ENCODE measurements at regions not wholly inside any gene's neighbourhood (a gene's known extent, or its start where the extent isn't known, plus 50 kb on each side); places are given as distances from the start of the nearest gene placed in this dataset.
"Not testable (repeated sequence)": the region's sequence is repeated elsewhere in the genome, so short reads cannot be mapped to it uniquely, and the experiment has no call there.

- DNase-seq (ENCODE audit: low spot score), result not testable (repeated sequence)
These were observed 72.7 kb upstream of the NPIPB12 start for GRCh38 chr16:29578898-29579297.

GRCh38 chr16:29581764-29582163, 75.6 kb upstream of the NPIPB12 start:
- not testable (repeated sequence) for DNase-seq (ENCODE audit: low spot score)

GRCh38 chr16:29591919-29592318, 71.1 kb upstream of the SPN start:
- not testable (repeated sequence) for DNase-seq (ENCODE audit: low spot score)

GRCh38 chr16:29594269-29594925, 68.7 kb upstream of the SPN start:
- DNase-seq (ENCODE audit: low spot score), result peak; percentile 35

- DNase-seq (ENCODE audit: low spot score), result peak; percentile 85
These were observed 67.9 kb upstream of the SPN start for GRCh38 chr16:29594926-29595838.

GRCh38 chr16:29597030-29597429, 66.0 kb upstream of the SPN start:
- DNase-seq (ENCODE audit: low spot score), result not testable (repeated sequence)

GRCh38 chr16:29600111-29601000, 62.7 kb upstream of the SPN start:
- DNase-seq (ENCODE audit: low spot score), result not testable (repeated sequence)

- DNase-seq (ENCODE audit: low spot score), result not testable (repeated sequence)
These were observed 60.8 kb upstream of the SPN start for GRCh38 chr16:29602247-29602625.

GRCh38 chr16:29602683-29603088, 60.4 kb upstream of the SPN start:
- DNase-seq (ENCODE audit: low spot score), result not testable (repeated sequence)

GRCh38 chr16:29604631-29605549, 58.2 kb upstream of the SPN start:
- DNase-seq (ENCODE audit: low spot score), result not testable (repeated sequence)

- not testable (repeated sequence) for DNase-seq (ENCODE audit: low spot score)
These were observed 57.3 kb upstream of the SPN start for GRCh38 chr16:29605593-29606205.

- DNase-seq (ENCODE audit: low spot score), result not testable (repeated sequence)
These were observed 56.2 kb upstream of the SPN start for GRCh38 chr16:29606669-29607427.

GRCh38 chr16:29607428-29607823, 55.6 kb upstream of the SPN start:
- DNase-seq (ENCODE audit: low spot score), result not testable (repeated sequence)

GRCh38 chr16:29612381-29613306, 50.4 kb upstream of the SPN start:
- DNase-seq (ENCODE audit: low spot score), result not testable (repeated sequence)
